Endothelial cell of umbilical vein (primary cell): ENCODE measurements at regions not wholly inside any gene's neighbourhood (a gene's known extent, or its start where the extent isn't known, plus 50 kb on each side); places are given as distances from the start of the nearest gene placed in this dataset.

Experiments used
- BruUV-seq: library from RNA; stranded (reverse); fragments of 400-500 nt; replicated peaks from 2 replicates; lab custom pipeline; 2021; lab: Mats Ljungman, UMichigan
- CTCF ChIA-PET: fragments of 300-600, 350-600 bp; sonication (Branson Sonifier 250); formaldehyde crosslinking; loops from one replicate; lab custom pipeline; 2021; ENCODE audit warnings: antibody characterized with exemption, inconsistent platforms; lab: Charles Lee
- POLR2A ChIA-PET: fragments of 300-600, 350-600 bp; sonication (Branson Sonifier 250); formaldehyde crosslinking; loops from one replicate; lab custom pipeline; 2021; ENCODE audit warnings: antibody characterized with exemption, inconsistent platforms; lab: Charles Lee
- DNase-seq: peaks from one replicate; pipeline ENCODE4 v3.0.0-alpha.2; 2011; ENCODE audit warnings: low read depth, low spot score
- FAIRE-seq: peaks from 2 replicates; lab custom pipeline; 2011; peaks lifted over from hg19 to GRCh38; lab: Jason Lieb, UNC
- H2AFZ ChIP-seq: 2 replicates; pipeline ENCODE4 v1.6.0; 2012; ENCODE audit warnings: low read depth, low read length, control low read depth, inconsistent platforms
- H3K27ac ChIP-seq: 2 replicates; pipeline ENCODE4 v1.5.1; 2011; ENCODE audit warnings: low read depth, mild to moderate bottlenecking, control low read depth, low read length, moderate library complexity; ENCODE audit not compliant: insufficient read depth
- H3K27me3 ChIP-seq, 2 experiments: 2 replicates each; pipeline versions ENCODE4 v1.6.0 to v1.6.1; 2011; ENCODE audit warnings: low read length in 2 of 2, mixed read lengths in 1 of 2; ENCODE audit not compliant: control insufficient read depth in 2 of 2, insufficient read depth in 2 of 2
- H3K36me3 ChIP-seq, 2 experiments: 2 replicates in 1 of 2; 3 replicates in 1 of 2; pipeline ENCODE4 v1.5.1; 2011; ENCODE audit warnings: low read length in 2 of 2, mild to moderate bottlenecking in 1 of 2, moderate library complexity in 1 of 2; ENCODE audit not compliant: control insufficient read depth in 2 of 2, insufficient read depth in 2 of 2; ENCODE audit errors: extremely low read depth in 1 of 2
- H3K4me1 ChIP-seq: 3 replicates; pipeline ENCODE4 v1.5.1; 2011; ENCODE audit warnings: mild to moderate bottlenecking, low read length; ENCODE audit not compliant: control insufficient read depth, insufficient read depth; ENCODE audit errors: extremely low read depth
- H3K4me2 ChIP-seq: 2 replicates; pipeline ENCODE4 v1.6.1; 2011; ENCODE audit warnings: low read length, control low read depth, mixed read lengths; ENCODE audit not compliant: insufficient read depth
- H3K4me3 ChIP-seq, 3 experiments: fragments of 200-600 bp in 1 of 3; sonication (generic), shearing (Covaris generic) in 1 of 3; replicated peaks in 1 of 3; 2 replicates each; pipeline ENCODE4 v1.5.1; 2011 to 2016; ENCODE audit warnings: control low read depth in 3 of 3, low read length in 3 of 3, mild to moderate bottlenecking in 2 of 3, inconsistent platforms in 1 of 3, low read depth in 1 of 3, moderate library complexity in 1 of 3; ENCODE audit not compliant: insufficient read depth in 1 of 3
- H3K79me2 ChIP-seq: 2 replicates; pipeline ENCODE4 v1.6.0; 2012; ENCODE audit warnings: low read length, inconsistent platforms; ENCODE audit not compliant: control insufficient read depth, insufficient read depth
- H3K9ac ChIP-seq: replicated peaks from 2 replicates; pipeline ENCODE3; 2011; ENCODE audit warnings: low read length, control low read depth; ENCODE audit not compliant: insufficient read depth; ENCODE audit errors: extremely low read depth
- H3K9me1 ChIP-seq: replicated peaks from 3 replicates; pipeline ENCODE4 v1.6.0; 2011; ENCODE audit warnings: mild to moderate bottlenecking, low read length; ENCODE audit not compliant: control insufficient read depth, insufficient read depth; ENCODE audit errors: extremely low read depth
- H3K9me3 ChIP-seq: replicated peaks from 2 replicates; pipeline ENCODE4 v1.5.1; 2012; ENCODE audit warnings: low read length, inconsistent platforms; ENCODE audit not compliant: control insufficient read depth, insufficient read depth
- H4K20me1 ChIP-seq: replicated peaks from 2 replicates; pipeline ENCODE3; 2011; ENCODE audit warnings: mild to moderate bottlenecking, low read length; ENCODE audit not compliant: control insufficient read depth, insufficient read depth; ENCODE audit errors: extremely low read depth
- CTCF ChIP-seq, 2 donors: IDR thresholded peaks; 1 replicate in 1 of 2; 2 replicates in 1 of 2; pipeline ENCODE4 v1.5.1; 2011; ENCODE audit warnings: low read length in 2 of 2, mild to moderate bottlenecking in 2 of 2, moderate library complexity in 2 of 2, control low read depth in 1 of 2, inconsistent platforms in 1 of 2, low read depth in 1 of 2; ENCODE audit not compliant: insufficient read depth in 1 of 2; ENCODE audit errors: extremely low read depth in 1 of 2
- EZH2 ChIP-seq: IDR thresholded peaks from 2 replicates; pipeline ENCODE4 v1.6.1; 2012; ENCODE audit warnings: borderline replicate concordance, low read depth, mild to moderate bottlenecking, moderate library complexity, low read length, inconsistent platforms; ENCODE audit not compliant: severe bottlenecking
- FOS ChIP-seq: IDR thresholded peaks from 2 replicates; pipeline ENCODE4 v1.6.1; 2011; ENCODE audit warnings: mild to moderate bottlenecking, low read length, moderate library complexity, borderline replicate concordance; ENCODE audit not compliant: insufficient read depth
- GATA2 ChIP-seq: IDR thresholded peaks from 2 replicates; pipeline ENCODE4 v1.7.0; 2011; ENCODE audit warnings: low read depth, mild to moderate bottlenecking, moderate library complexity, mixed read lengths, low read length; ENCODE audit not compliant: insufficient read length, insufficient read depth
- JUN ChIP-seq: IDR thresholded peaks from 2 replicates; pipeline ENCODE4 v1.6.1; 2011; ENCODE audit warnings: borderline replicate concordance, low read depth; ENCODE audit not compliant: insufficient read length, insufficient read depth
- MAX ChIP-seq: IDR thresholded peaks from 2 replicates; pipeline ENCODE4 v1.6.1; 2011; ENCODE audit not compliant: insufficient read depth, insufficient read length
- MYC ChIP-seq: IDR thresholded peaks from one replicate; pipeline ENCODE4 v1.6.1; 2011; ENCODE audit warnings: mild to moderate bottlenecking, low read depth, low read length
- POLR2A ChIP-seq: IDR thresholded peaks from 2 replicates; pipeline ENCODE4 v1.6.1; 2012; ENCODE audit warnings: low read depth, mild to moderate bottlenecking, control low read depth, low read length
- POLR2AphosphoS5 ChIP-seq: IDR thresholded peaks from 2 replicates; pipeline ENCODE4 v1.6.1; 2012; ENCODE audit warnings: low read depth, mild to moderate bottlenecking, control low read depth, low read length, moderate library complexity; ENCODE audit not compliant: insufficient read depth
- dilution Hi-C: fragments of 300-500 bp; cut with MboI; formaldehyde crosslinking; loops from one replicate; pipeline ENCODE4 v1.15.0; 2019; ENCODE audit warnings: low sequenced_read_pairs; ENCODE audit not compliant: extremely low pct_ligation_motif_present
- intact Hi-C: fragments of 100-400 bp; cut with micrococcal nuclease; formaldehyde crosslinking; loops from one replicate; pipeline ENCODE4 v1.10.0; 2022

GRCh38 chr19:30183807-30184490, 188.2 kb upstream of the ZNF536 start:
- H3K4me2 ChIP-seq = no peak overlapping the region
- TF ChIP-seq MYC (no peak), CTCF (IDR thresholded peaks at IDR 0.05; ENCODE audit: extremely low read depth in 1 of 2, insufficient read depth in 1 of 2, low read depth in 1 of 2, low read length in 2 of 2) (no peak), GATA2 (no peak), POLR2A (no peak), JUN (no peak), EZH2 (no peak), FOS (no peak), MAX (no peak), POLR2AphosphoS5 (no peak)
- no peaks in the 10 kb centered on the region for H3K9me1 ChIP-seq
- no peak for DNase-seq
- no peaks in the 10 kb centered on the region for H3K79me2 ChIP-seq
- POLR2A ChIA-PET = no interaction called here
- CTCF ChIA-PET = interaction anchor here (1.0 kb wide), 1 partner anchor 15 kb away, joined by 3 read pairs; no protein-coding TSS in a partner anchor
- no peak overlapping the region for H2AFZ ChIP-seq
- no peak for FAIRE-seq
- peaks cover 3% of the 10 kb centered on the region for H3K9me3 ChIP-seq
- H3K36me3 ChIP-seq = no peaks in the 10 kb centered on the region
- H4K20me1 ChIP-seq = no peaks in the 10 kb centered on the region
- H3K4me3 ChIP-seq = no peak overlapping the region
- H3K9ac ChIP-seq = no peak overlapping the region
- dilution Hi-C loops (no loop called here), intact Hi-C loops (no loop called here)
- no peaks in the 10 kb centered on the region for H3K4me1 ChIP-seq
- H3K27me3 ChIP-seq = no peaks in the 10 kb centered on the region
- H3K27ac ChIP-seq = no peak overlapping the region
- BruUV-seq = no TSS peak
